ENCODE measurements at regions not wholly inside any gene's neighbourhood (a gene's known extent, or its start where the extent isn't known, plus 50 kb on each side); places are given as distances from the start of the nearest gene placed in this dataset.

DNA sequence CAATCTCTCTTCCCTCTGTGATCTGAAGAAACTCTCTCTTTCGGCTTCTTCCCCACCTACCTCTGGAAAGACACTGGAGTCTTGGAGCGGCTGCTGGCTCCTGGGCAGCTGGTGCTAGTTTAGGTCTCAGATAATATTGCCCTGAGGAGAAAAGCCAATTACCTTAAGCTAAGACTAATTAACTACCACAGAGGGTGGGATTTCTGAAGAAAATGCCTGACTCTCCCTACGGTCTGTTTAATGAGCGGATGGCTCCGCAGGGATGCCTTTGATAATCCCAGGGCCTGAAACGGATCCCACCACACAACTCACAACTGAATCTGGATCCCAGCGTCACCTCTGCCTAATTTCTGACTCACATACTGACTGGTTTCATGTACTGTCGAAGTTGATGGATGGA, 127.0 kb upstream of the NLRP1 start:
- FAIRE-seq (no peak), DNase-seq (ENCODE audit: insufficient read length) (no peak)
- TF ChIP-seq POLR2A (IDR thresholded peaks at IDR 0.05; ENCODE audit: low read depth, low read length) = no peak
- TF ChIP-seq TAF1 (IDR thresholded peaks at IDR 0.05; ENCODE audit: borderline replicate concordance, low read depth, low read length) = no peak
- TF ChIP-seq POLR2AphosphoS5 (IDR thresholded peaks at IDR 0.05; ENCODE audit: low read depth, low read length) = no peak

DNA sequence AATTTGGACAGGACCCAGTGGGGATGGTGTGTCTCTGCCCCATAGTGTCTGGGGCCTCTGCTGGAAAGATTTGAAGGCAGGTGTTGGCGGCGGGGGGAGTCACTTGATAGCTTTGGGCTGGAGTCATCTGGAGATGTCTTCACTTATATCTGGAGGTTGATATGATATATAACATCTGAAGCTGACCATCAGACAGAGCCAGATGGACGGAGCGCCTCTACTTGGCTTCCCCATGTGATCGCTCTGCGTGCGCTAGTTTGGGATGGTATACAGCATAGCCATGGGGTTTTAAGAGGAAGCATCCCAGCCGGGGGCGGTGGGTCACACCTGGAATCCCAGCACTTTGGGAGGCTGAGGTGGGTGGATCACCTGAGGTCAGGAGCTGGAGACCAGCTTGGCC, 130.7 kb upstream of the NLRP1 start:
- DNase-seq (ENCODE audit: insufficient read length) (no peak), FAIRE-seq (no peak)
- TF ChIP-seq POLR2A (IDR thresholded peaks at IDR 0.05; ENCODE audit: low read depth, low read length) (no peak), POLR2AphosphoS5 (IDR thresholded peaks at IDR 0.05; ENCODE audit: low read depth, low read length) (no peak), TAF1 (IDR thresholded peaks at IDR 0.05; ENCODE audit: borderline replicate concordance, low read depth, low read length) (no peak)

DNA sequence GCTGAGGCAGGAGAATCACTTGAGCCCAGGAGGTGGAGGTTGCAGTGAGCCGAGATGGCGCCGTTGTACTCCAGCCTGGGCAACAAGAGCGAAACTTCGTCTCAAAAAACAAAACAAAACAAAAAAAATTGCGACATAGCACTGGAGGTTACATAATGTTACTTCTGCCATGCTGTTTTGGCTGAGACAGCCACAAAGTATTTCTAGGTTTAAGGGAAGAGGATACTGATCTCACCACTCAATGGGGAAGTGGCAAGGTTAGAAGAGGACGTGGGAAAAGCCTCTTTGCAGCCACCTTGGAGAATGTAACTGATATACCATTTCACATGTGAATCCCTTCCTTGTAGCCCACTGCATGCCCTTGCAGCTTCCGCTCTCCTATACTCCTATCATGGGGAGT, 131.2 kb upstream of the NLRP1 start:
- no peak for DNase-seq (ENCODE audit: insufficient read length)
- TF ChIP-seq TAF1 (IDR thresholded peaks at IDR 0.05; ENCODE audit: borderline replicate concordance, low read depth, low read length) (no peak), POLR2AphosphoS5 (IDR thresholded peaks at IDR 0.05; ENCODE audit: low read depth, low read length) (no peak), POLR2A (IDR thresholded peaks at IDR 0.05; ENCODE audit: low read depth, low read length) (no peak)
- no peak for FAIRE-seq

DNA sequence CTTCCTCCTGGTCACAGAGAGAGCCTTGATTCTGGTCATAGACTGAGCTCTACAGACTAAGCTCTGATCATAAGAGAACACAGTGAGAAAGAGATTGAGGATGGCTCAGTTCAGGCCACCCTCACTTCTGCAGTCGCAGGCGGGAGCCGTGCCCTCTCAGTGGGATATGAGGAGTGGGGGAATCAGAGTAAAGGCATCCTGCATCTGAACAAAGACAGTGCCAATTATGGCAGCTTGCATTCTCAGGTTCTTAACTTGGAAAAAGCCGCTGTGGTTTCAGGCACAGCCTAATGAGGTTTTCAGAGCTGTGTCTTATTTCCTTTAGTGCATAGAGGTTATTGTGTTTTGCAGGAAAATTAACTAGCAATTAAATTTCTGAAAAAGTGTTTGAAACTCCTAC, 134.4 kb upstream of the NLRP1 start:
- no peak for DNase-seq (ENCODE audit: insufficient read length)
- TF ChIP-seq POLR2A (IDR thresholded peaks at IDR 0.05; ENCODE audit: low read depth, low read length) = no peak
- TF ChIP-seq TAF1 (IDR thresholded peaks at IDR 0.05; ENCODE audit: borderline replicate concordance, low read depth, low read length) = no peak
- no peak for FAIRE-seq

DNA sequence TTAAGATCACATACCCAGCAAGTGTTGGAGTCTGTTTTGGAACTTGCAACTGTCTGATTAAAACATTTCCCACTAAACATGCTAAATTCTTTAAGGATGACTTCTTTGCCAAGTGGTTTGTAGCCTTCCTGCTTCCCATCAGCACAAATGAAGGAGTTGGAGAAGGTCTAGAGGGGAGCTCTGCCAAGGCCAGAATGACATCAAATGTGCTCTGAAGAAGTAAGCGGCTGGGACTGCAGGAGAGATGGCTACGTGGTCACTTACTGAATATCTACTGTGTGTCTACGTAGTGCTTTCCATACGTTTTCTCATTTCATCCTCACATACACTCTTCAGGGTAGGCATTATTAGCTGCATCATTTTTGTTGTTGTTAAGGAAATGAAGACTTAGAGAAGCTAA, 135.7 kb upstream of the NLRP1 start:
- TF ChIP-seq POLR2AphosphoS5 (IDR thresholded peaks at IDR 0.05; ENCODE audit: low read depth, low read length) = no peak
- TF ChIP-seq POLR2A (IDR thresholded peaks at IDR 0.05; ENCODE audit: low read depth, low read length) = no peak
- no peak for TF ChIP-seq TAF1 (IDR thresholded peaks at IDR 0.05; ENCODE audit: borderline replicate concordance, low read depth, low read length)
- FAIRE-seq = no peak

DNA sequence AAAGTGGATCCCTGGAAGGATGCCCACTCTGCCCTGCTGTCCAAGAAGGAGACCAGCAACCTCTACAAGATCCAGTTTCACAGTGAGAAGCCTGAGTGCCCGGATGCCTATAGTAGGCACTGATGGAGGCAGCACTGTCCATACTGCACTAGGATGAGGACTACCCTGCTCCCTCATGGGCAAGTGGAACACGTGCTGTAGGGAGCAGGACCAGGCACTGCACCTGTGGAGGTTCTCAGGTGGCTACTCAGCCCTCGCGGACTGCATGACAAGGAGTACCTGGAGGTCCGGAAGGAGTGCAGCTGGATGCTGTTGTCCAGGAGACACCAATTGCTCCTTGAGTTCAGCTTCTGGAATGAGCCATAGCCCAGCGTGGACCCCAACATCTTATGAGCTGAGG, 146.1 kb upstream of the NLRP1 start:
- DNase-seq (ENCODE audit: insufficient read length) (no peak), FAIRE-seq (no peak)
- TF ChIP-seq POLR2A (IDR thresholded peaks at IDR 0.05; ENCODE audit: low read depth, low read length) (no peak), TAF1 (IDR thresholded peaks at IDR 0.05; ENCODE audit: borderline replicate concordance, low read depth, low read length) (no peak), POLR2AphosphoS5 (IDR thresholded peaks at IDR 0.05; ENCODE audit: low read depth, low read length) (no peak)

More for the DNA sequence above, 135.7 kb upstream of the NLRP1 start:
- DNase-seq (ENCODE audit: insufficient read length) = no peak

DNA sequence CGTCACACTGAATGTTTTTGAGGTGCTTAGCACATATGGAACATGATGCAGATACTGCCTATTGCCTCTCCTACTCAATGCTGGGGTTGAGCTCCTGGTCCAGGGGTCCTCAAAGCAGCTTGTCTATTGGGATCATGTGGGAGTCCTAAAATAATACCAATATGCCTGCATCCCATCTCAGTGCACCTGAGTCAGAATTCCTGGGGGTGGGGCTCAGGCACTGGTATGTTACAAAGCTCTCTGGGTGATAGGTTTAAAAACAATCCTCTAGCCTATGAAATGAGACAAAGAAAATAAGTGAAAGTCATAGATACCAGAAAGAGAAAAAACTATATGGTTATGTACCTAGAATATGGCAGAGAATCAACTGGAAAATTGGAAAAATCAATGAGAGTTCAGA, 156.6 kb upstream of the NLRP1 start:
- TF ChIP-seq POLR2A (IDR thresholded peaks at IDR 0.05; ENCODE audit: low read depth, low read length) (no peak), TAF1 (IDR thresholded peaks at IDR 0.05; ENCODE audit: borderline replicate concordance, low read depth, low read length) (no peak), POLR2AphosphoS5 (IDR thresholded peaks at IDR 0.05; ENCODE audit: low read depth, low read length) (no peak)
- no peak for DNase-seq (ENCODE audit: insufficient read length)
- FAIRE-seq = no peak

DNA sequence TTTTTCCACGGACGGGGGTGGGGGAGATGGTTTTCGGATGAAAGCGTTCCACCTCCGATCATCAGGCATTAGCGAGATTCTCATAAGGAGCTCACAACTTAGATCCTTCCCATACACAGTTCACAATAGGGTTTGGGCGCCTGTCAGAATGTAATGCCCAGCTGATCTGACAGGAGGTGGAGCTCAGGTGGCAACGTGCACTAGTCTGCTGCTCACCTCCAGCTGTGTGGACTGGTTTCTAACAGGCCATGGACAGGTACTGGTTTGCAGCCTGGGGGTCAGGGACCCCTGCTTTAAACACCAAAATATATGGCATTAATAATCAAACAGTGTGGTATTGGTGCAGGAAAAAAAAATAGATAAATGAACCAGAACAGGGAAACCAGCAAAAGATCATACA, 157.5 kb upstream of the NLRP1 start:
- FAIRE-seq (no peak), DNase-seq (ENCODE audit: insufficient read length) (no peak)
- TF ChIP-seq TAF1 (IDR thresholded peaks at IDR 0.05; ENCODE audit: borderline replicate concordance, low read depth, low read length) = no peak
- no peak for TF ChIP-seq POLR2AphosphoS5 (IDR thresholded peaks at IDR 0.05; ENCODE audit: low read depth, low read length)

DNA sequence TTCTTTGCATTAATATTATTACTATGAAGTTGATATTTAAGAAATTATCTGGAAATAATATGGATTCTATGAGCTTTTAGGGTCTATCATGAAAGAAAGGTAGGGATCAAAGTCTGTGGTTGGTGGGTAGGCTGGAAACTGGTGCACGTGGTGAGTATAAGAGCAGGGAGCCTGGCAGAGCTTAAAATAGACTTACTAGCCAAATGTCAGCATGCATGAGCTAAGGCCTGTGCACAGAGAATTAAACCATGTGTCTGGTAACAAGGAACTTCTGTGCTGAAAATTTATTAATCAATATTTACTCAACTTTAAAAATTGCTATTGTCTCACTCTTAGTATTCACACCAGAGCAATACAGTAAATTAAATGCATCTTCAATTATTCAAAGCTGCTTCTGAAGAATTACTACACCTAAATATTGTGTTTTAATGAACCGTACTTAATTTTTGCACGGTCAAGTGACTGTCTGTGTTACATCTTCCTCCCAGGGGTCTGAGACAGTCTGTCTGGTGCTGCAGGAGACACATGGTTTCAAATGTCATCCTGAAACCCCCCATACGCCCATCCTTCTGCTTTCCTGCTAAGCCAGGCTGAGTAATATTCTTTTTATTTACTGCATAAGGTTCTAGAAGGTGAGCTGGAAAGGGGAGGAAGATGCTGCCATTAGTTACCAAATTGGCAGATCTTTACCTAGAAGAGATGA, 161.0 kb upstream of the NLRP1 start:
- FAIRE-seq (no peak), DNase-seq (ENCODE audit: insufficient read length) (no peak)
- no peak for TF ChIP-seq POLR2AphosphoS5 (IDR thresholded peaks at IDR 0.05; ENCODE audit: low read depth, low read length)
- no peak for TF ChIP-seq TAF1 (IDR thresholded peaks at IDR 0.05; ENCODE audit: borderline replicate concordance, low read depth, low read length)
- no peak for TF ChIP-seq POLR2A (IDR thresholded peaks at IDR 0.05; ENCODE audit: low read depth, low read length)

DNA sequence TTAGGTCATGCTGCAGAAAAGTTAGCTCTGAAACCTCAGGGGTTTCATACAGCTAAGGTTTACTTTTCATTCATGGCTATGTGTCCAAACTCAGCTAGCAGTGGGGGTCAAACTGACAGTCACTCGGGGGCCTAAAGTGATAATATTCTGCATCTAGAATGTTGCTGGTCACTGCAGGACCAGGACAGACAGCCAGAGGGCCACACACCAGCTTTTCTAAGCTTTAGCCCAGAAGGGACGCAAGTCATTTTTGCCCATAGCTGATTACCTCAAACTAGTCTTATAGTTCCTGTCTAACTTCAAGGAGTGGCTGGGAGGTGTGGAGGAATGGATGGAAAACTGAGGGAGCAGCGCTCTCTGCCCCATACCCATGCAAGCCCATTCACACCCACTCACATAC, 163.0 kb upstream of the NLRP1 start:
- FAIRE-seq = no peak
- TF ChIP-seq TAF1 (IDR thresholded peaks at IDR 0.05; ENCODE audit: borderline replicate concordance, low read depth, low read length) (no peak), POLR2A (IDR thresholded peaks at IDR 0.05; ENCODE audit: low read depth, low read length) (no peak), POLR2AphosphoS5 (IDR thresholded peaks at IDR 0.05; ENCODE audit: low read depth, low read length) (no peak)
- no peak for DNase-seq (ENCODE audit: insufficient read length)

DNA sequence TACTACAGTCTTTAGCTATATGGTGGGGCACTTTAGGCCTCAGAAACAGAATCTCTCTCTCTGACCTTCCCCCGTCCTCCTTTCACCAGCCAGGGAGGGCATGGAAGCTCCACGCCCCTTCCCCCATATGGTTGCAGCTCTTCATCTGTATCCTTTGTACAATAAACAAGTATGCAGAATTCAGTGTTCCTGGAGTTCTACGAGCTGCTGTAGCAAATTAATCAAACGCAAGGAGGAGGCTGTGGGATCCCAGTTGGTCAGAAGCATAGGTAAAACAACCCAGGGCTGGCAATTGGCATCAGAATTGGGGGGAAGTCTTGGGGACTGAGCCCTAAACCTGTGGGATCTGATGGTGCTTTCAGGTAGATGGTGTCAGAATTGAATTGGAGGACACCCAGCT, 163.7 kb upstream of the NLRP1 start:
- no peak for FAIRE-seq
- no peak for DNase-seq (ENCODE audit: insufficient read length)
- no peak for TF ChIP-seq POLR2AphosphoS5 (IDR thresholded peaks at IDR 0.05; ENCODE audit: low read depth, low read length)
- TF ChIP-seq POLR2A (IDR thresholded peaks at IDR 0.05; ENCODE audit: low read depth, low read length) = no peak
- no peak for TF ChIP-seq TAF1 (IDR thresholded peaks at IDR 0.05; ENCODE audit: borderline replicate concordance, low read depth, low read length)

DNA sequence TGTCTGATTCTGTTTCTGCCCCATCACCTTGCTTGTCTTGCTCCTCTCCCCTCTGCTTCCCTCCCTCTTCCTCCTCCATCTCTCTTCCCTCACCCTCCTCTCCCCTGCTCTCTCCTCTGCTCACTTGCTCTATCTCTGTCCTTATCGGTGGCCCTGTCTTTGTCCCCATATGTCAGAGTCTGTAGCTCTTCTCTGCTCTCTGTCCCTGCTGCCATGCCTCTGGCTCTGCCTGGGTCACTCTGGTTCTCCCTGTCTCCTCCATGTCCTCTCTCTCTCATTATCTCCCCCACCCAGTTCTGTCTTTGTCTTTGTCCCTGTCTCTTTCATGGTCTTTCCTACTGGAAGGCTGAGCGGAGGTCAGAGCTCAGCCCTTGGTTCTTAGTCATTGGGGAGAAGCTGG, 169.1 kb upstream of the NLRP1 start:
- FAIRE-seq (no peak), DNase-seq (ENCODE audit: insufficient read length) (no peak)
- TF ChIP-seq POLR2AphosphoS5 (IDR thresholded peaks at IDR 0.05; ENCODE audit: low read depth, low read length) (no peak), POLR2A (IDR thresholded peaks at IDR 0.05; ENCODE audit: low read depth, low read length) (no peak), TAF1 (IDR thresholded peaks at IDR 0.05; ENCODE audit: borderline replicate concordance, low read depth, low read length) (no peak)

Data from GM12892 (cell line).